ENCODE measurements at regions not wholly inside any gene's neighbourhood (a gene's known extent, or its start where the extent isn't known, plus 50 kb on each side); places are given as distances from the start of the nearest gene placed in this dataset.

- no peaks in the 10 kb centered on the region for H3K4me1 ChIP-seq (ENCODE audit: insufficient read depth)
- DNase-seq (ENCODE audit: extremely low spot score), result no peak
- 81% methylated on average over 2 of the region's 2 CpGs for WGBS
- no peak overlapping the region for H3K4me3 ChIP-seq (ENCODE audit: low read depth, low read length)
- H3K36me3 ChIP-seq (ENCODE audit: insufficient read depth), result no peaks in the 10 kb centered on the region
- no peak overlapping the region for H3K27ac ChIP-seq (ENCODE audit: low read depth)
Observed at GRCh38 chr5:44011518-44011917, 377.7 kb downstream of the FGF10 start.

- H3K36me3 ChIP-seq (ENCODE audit: insufficient read depth), result no peaks in the 10 kb centered on the region
- no peak for DNase-seq (ENCODE audit: extremely low spot score)
- no peak overlapping the region for H3K4me3 ChIP-seq (ENCODE audit: low read depth, low read length)
- H3K27ac ChIP-seq (ENCODE audit: low read depth), result no peak overlapping the region
- no peaks in the 10 kb centered on the region for H3K4me1 ChIP-seq (ENCODE audit: insufficient read depth)
Observed at GRCh38 chr5:44002381-44002901, 386.8 kb downstream of the FGF10 start.

GRCh38 chr5:44001675-44002380 lies 387.4 kb downstream of the FGF10 start:
- Histone ChIP-seq H3K4me1 (ENCODE audit: insufficient read depth) (no peaks in the 10 kb centered on the region), H3K4me3 (ENCODE audit: low read depth, low read length) (no peak overlapping the region), H3K27ac (ENCODE audit: low read depth) (no peak overlapping the region), H3K36me3 (ENCODE audit: insufficient read depth) (no peaks in the 10 kb centered on the region)
- 72% methylated on average over 2 of the region's 2 CpGs for WGBS
- no peak for DNase-seq (ENCODE audit: extremely low spot score)

GRCh38 chr5:44001236-44001635 lies 388.0 kb downstream of the FGF10 start:
- H3K4me1 ChIP-seq (ENCODE audit: insufficient read depth), result no peaks in the 10 kb centered on the region
- DNase-seq (ENCODE audit: extremely low spot score), result no peak
- no peaks in the 10 kb centered on the region for H3K36me3 ChIP-seq (ENCODE audit: insufficient read depth)
- no peak overlapping the region for H3K4me3 ChIP-seq (ENCODE audit: low read depth, low read length)
- no peak overlapping the region for H3K27ac ChIP-seq (ENCODE audit: low read depth)

DNA sequence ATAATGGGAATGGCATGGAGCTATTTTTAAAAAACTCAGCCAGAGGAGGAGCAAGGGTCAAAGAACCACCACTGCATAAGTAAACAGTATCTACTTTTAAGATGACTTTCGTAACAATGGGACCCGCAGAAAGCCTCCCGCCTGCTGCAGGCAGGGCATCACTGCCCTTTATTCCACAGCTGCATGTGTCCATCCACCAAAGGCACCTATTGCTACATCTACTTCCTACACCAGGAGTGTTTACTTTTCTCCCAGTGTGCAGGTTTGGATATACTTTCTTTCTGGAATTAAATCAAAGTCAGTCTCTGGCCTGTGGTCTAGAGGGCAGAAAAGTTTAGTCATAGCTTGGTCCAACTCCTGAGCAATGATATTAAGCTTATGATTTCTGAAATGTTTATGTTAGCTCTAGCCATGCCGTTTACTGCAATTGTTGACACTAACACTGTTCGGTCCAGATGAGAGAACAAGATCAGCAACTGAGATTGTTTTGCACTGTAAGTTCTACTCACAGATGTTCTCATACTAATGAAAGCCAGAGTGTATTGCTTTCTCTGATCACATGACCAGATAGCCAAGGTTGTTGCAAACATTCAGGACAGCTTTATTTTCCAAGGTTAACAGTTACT lies 391.5 kb downstream of the FGF10 start:
- no peak overlapping the region for H3K27ac ChIP-seq (ENCODE audit: low read depth)

GRCh38 chr5:43996221-43996620 lies 393.0 kb downstream of the FGF10 start:
- Histone ChIP-seq H3K4me1 (ENCODE audit: insufficient read depth) (no peaks in the 10 kb centered on the region), H3K27ac (ENCODE audit: low read depth) (no peak overlapping the region), H3K4me3 (ENCODE audit: low read depth, low read length) (no peak overlapping the region), H3K36me3 (ENCODE audit: insufficient read depth) (no peaks in the 10 kb centered on the region)
- WGBS, result 91% methylated on average over 2 of the region's 2 CpGs
- no peak for DNase-seq (ENCODE audit: extremely low spot score)

More for the DNA sequence above, 391.5 kb downstream of the FGF10 start:
- DNase-seq (ENCODE audit: extremely low spot score), result no peak
- H3K4me3 ChIP-seq (ENCODE audit: low read depth, low read length), result no peak overlapping the region
- no peaks in the 10 kb centered on the region for H3K36me3 ChIP-seq (ENCODE audit: insufficient read depth)
- H3K4me1 ChIP-seq (ENCODE audit: insufficient read depth), result no peaks in the 10 kb centered on the region
- WGBS, result 48% methylated on average over 5 of the region's 5 CpGs

GRCh38 chr5:43994352-43994708 lies 391.4 kb downstream of the NNT start:
- H3K36me3 ChIP-seq (ENCODE audit: insufficient read depth), result no peaks in the 10 kb centered on the region
- no peak for DNase-seq (ENCODE audit: extremely low spot score)
- no peaks in the 10 kb centered on the region for H3K4me1 ChIP-seq (ENCODE audit: insufficient read depth)
- no peak overlapping the region for H3K27ac ChIP-seq (ENCODE audit: low read depth)
- WGBS, result 77% methylated on average over 3 of the region's 3 CpGs
- no peak overlapping the region for H3K4me3 ChIP-seq (ENCODE audit: low read depth, low read length)

- Histone ChIP-seq H3K4me3 (ENCODE audit: low read depth, low read length) (no peak overlapping the region), H3K36me3 (ENCODE audit: insufficient read depth) (no peaks in the 10 kb centered on the region), H3K27ac (ENCODE audit: low read depth) (peak overlapping the region; percentile 5), H3K4me1 (ENCODE audit: insufficient read depth) (no peaks in the 10 kb centered on the region)
- WGBS, result 64% methylated on average over 9 of the region's 9 CpGs
- DNase-seq (ENCODE audit: extremely low spot score), result no peak
Observed at GRCh38 chr5:43993634-43994351, 390.8 kb downstream of the NNT start.

- DNase-seq (ENCODE audit: extremely low spot score), result no peak
- H3K36me3 ChIP-seq (ENCODE audit: insufficient read depth), result no peaks in the 10 kb centered on the region
- H3K27ac ChIP-seq (ENCODE audit: low read depth), result no peak overlapping the region
- H3K4me1 ChIP-seq (ENCODE audit: insufficient read depth), result no peaks in the 10 kb centered on the region
- no peak overlapping the region for H3K4me3 ChIP-seq (ENCODE audit: low read depth, low read length)
- WGBS, result 77% methylated on average over 3 of the region's 3 CpGs
Observed at GRCh38 chr5:43985411-43985810, 382.4 kb downstream of the NNT start.

DNA sequence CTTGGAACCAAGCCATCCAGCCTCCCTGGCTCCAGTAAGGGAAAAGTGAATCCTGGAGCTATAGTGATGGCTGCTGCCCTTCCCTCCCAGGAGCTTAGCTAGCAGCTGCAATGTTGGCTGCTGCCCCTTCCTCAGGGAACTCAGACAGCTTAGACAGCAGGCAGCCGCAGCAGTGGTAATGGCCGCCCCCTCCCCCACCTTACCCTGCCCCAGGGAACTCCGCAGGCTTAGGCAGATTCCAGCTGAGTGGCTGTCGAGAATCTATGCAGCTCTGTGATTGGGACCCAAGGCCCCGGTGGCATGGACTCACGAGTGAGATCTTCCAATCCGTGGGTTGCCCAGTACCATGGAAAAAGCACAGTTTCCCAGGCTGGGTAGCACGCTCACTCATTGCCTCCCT lies 378.6 kb downstream of the NNT start:
- Histone ChIP-seq H3K4me1 (ENCODE audit: insufficient read depth) (no peaks in the 10 kb centered on the region), H3K4me3 (ENCODE audit: low read depth, low read length) (no peak overlapping the region), H3K36me3 (ENCODE audit: insufficient read depth) (no peaks in the 10 kb centered on the region), H3K27ac (ENCODE audit: low read depth) (no peak overlapping the region)
- no peak for DNase-seq (ENCODE audit: extremely low spot score)
- 84% methylated on average over 8 of the region's 8 CpGs for WGBS

DNA sequence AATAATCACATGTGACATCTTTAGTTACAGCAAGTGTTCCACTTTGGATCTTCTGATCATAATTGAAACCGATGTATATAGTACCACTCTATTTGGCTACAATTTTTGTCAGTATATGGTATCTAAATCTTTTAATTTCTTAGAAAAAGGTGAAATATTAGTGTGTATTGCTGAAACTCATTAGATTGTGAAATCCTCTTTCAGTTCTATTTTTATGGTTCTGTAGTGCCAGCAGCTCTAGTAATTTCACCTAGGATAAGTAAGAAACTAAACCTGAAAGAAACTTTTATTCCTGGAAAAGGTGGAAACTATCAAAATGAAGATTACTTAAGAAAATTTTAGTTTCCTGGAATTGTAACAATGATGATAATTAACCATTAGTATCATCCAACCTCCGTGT lies 370.9 kb downstream of the NNT start:
- Histone ChIP-seq H3K4me1 (ENCODE audit: insufficient read depth) (no peaks in the 10 kb centered on the region), H3K27ac (ENCODE audit: low read depth) (no peak overlapping the region), H3K4me3 (ENCODE audit: low read depth, low read length) (no peak overlapping the region), H3K36me3 (ENCODE audit: insufficient read depth) (no peaks in the 10 kb centered on the region)
- no peak for DNase-seq (ENCODE audit: extremely low spot score)
- WGBS, result 84% methylated on average over 2 of the region's 2 CpGs

GRCh38 chr5:43973318-43973717 lies 370.3 kb downstream of the NNT start:
- Histone ChIP-seq H3K4me3 (ENCODE audit: low read depth, low read length) (no peak overlapping the region), H3K27ac (ENCODE audit: low read depth) (no peak overlapping the region), H3K4me1 (ENCODE audit: insufficient read depth) (no peaks in the 10 kb centered on the region), H3K36me3 (ENCODE audit: insufficient read depth) (no peaks in the 10 kb centered on the region)
- no peak for DNase-seq (ENCODE audit: extremely low spot score)
- WGBS, result 79% methylated on average over 2 of the region's 2 CpGs

DNA sequence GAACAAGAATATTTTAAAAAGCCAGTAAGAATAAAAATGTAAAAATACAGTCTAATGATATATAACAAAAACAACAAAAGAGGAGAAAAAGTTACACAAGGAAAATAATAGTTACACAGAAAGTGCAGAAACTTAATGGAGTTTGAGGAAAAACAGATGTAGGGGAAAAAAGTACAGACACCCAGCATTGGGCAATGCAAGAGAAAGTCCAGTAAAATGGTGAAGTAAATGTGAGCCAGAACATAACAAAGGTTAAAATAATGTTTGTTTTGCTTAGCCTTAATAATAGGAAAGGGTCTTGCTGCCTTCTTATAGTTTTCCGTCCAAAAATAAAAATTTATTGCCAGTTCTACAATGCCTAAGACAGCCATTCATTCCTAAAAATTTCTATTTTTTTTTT lies 364.2 kb downstream of the NNT start:
- H3K4me1 ChIP-seq (ENCODE audit: insufficient read depth), result no peaks in the 10 kb centered on the region
- no peak overlapping the region for H3K4me3 ChIP-seq (ENCODE audit: low read depth, low read length)
- 69% methylated on average over 1 of the region's 1 CpG for WGBS
- H3K27ac ChIP-seq (ENCODE audit: low read depth), result no peak overlapping the region
- DNase-seq (ENCODE audit: extremely low spot score), result no peak
- no peaks in the 10 kb centered on the region for H3K36me3 ChIP-seq (ENCODE audit: insufficient read depth)

GRCh38 chr5:43959144-43959543 lies 356.2 kb downstream of the NNT start:
- no peaks in the 10 kb centered on the region for H3K36me3 ChIP-seq (ENCODE audit: insufficient read depth)
- H3K27ac ChIP-seq (ENCODE audit: low read depth), result no peak overlapping the region
- WGBS, result 83% methylated on average over 2 of the region's 2 CpGs
- no peak overlapping the region for H3K4me3 ChIP-seq (ENCODE audit: low read depth, low read length)
- H3K4me1 ChIP-seq (ENCODE audit: insufficient read depth), result no peaks in the 10 kb centered on the region
- no peak for DNase-seq (ENCODE audit: extremely low spot score)

Data from urinary bladder (tissue), 3 donors.